HCT116 (cell line): ENCODE measurements at regions not wholly inside any gene's neighbourhood (a gene's known extent, or its start where the extent isn't known, plus 50 kb on each side); places are given as distances from the start of the nearest gene placed in this dataset.

Experiments
- EZH2phosphoT487 ChIP-seq: fragments of 200-600 bp; IDR thresholded peaks from 2 replicates; pipeline ENCODE4 v1.6.1; 2018; ENCODE audit warnings: antibody characterized with exemption, borderline replicate concordance
- JUND ChIP-seq: IDR thresholded peaks from 2 replicates; pipeline ENCODE4 v1.6.1; 2012
- POLR2A ChIP-seq: IDR thresholded peaks from 2 replicates; pipeline ENCODE4 v1.7.0; 2011; ENCODE audit warnings: borderline replicate concordance; ENCODE audit not compliant: insufficient read depth, insufficient read length; ENCODE audit errors: extremely low read depth
- TF ChIP-seq, protein P1 (sequence below), 3 experiments: fragments of 200-600 bp in 1 of 3; sonication (generic) in 1 of 3; IDR thresholded peaks in 2 of 3; conservative IDR thresholded peaks in 1 of 3; 2 replicates each; pipeline ENCODE4 v1.5.1; 2012 to 2017; ENCODE audit warnings: low read depth in 2 of 3, low read length in 2 of 3, antibody characterized with exemption in 1 of 3, borderline replicate concordance in 1 of 3, control low read depth in 1 of 3, mild to moderate bottlenecking in 1 of 3, mixed read lengths in 1 of 3, mixed run types in 1 of 3, moderate library complexity in 1 of 3; ENCODE audit not compliant: insufficient read depth in 1 of 3
- TF ChIP-seq, protein P2 (sequence below): IDR thresholded peaks from 2 replicates; pipeline ENCODE4 v1.6.1; 2012; ENCODE audit warnings: low read depth

DNA sequence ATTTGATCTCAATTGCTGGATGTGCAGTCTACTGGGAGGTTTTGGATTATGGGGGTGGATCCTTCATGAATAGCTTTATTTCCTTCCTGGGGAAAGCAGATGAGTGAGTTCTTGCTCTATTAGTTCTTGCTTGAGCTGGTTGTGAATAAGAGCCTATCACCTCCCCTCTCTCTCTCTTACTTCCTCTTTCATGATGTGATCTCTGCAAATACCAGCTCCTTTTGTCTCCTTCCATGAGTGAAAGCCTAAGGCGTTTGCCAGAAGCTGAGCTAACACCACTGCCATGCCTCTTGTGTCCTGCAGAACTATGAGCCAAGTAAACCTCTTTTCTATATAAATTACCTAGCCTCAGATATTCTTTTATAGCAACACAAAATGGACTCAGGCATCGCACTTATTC lies 302.7 kb downstream of the CCER1 start:
- TF ChIP-seq, protein P1, sequence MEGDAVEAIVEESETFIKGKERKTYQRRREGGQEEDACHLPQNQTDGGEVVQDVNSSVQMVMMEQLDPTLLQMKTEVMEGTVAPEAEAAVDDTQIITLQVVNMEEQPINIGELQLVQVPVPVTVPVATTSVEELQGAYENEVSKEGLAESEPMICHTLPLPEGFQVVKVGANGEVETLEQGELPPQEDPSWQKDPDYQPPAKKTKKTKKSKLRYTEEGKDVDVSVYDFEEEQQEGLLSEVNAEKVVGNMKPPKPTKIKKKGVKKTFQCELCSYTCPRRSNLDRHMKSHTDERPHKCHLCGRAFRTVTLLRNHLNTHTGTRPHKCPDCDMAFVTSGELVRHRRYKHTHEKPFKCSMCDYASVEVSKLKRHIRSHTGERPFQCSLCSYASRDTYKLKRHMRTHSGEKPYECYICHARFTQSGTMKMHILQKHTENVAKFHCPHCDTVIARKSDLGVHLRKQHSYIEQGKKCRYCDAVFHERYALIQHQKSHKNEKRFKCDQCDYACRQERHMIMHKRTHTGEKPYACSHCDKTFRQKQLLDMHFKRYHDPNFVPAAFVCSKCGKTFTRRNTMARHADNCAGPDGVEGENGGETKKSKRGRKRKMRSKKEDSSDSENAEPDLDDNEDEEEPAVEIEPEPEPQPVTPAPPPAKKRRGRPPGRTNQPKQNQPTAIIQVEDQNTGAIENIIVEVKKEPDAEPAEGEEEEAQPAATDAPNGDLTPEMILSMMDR (IDR thresholded peaks at IDR 0.05 in 2 of 3, conservative IDR thresholded peaks at IDR 0.05 in 1 of 3; ENCODE audit: borderline replicate concordance in 1 of 3, insufficient read depth in 1 of 3, low read depth in 2 of 3, low read length in 2 of 3) = no peak
- TF ChIP-seq POLR2A = no peak
- TF ChIP-seq JUND = no peak
- no peak for TF ChIP-seq EZH2phosphoT487
- TF ChIP-seq, protein P2, sequence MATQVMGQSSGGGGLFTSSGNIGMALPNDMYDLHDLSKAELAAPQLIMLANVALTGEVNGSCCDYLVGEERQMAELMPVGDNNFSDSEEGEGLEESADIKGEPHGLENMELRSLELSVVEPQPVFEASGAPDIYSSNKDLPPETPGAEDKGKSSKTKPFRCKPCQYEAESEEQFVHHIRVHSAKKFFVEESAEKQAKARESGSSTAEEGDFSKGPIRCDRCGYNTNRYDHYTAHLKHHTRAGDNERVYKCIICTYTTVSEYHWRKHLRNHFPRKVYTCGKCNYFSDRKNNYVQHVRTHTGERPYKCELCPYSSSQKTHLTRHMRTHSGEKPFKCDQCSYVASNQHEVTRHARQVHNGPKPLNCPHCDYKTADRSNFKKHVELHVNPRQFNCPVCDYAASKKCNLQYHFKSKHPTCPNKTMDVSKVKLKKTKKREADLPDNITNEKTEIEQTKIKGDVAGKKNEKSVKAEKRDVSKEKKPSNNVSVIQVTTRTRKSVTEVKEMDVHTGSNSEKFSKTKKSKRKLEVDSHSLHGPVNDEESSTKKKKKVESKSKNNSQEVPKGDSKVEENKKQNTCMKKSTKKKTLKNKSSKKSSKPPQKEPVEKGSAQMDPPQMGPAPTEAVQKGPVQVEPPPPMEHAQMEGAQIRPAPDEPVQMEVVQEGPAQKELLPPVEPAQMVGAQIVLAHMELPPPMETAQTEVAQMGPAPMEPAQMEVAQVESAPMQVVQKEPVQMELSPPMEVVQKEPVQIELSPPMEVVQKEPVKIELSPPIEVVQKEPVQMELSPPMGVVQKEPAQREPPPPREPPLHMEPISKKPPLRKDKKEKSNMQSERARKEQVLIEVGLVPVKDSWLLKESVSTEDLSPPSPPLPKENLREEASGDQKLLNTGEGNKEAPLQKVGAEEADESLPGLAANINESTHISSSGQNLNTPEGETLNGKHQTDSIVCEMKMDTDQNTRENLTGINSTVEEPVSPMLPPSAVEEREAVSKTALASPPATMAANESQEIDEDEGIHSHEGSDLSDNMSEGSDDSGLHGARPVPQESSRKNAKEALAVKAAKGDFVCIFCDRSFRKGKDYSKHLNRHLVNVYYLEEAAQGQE = no peak
